ENCODE measurements at regions not wholly inside any gene's neighbourhood (a gene's known extent, or its start where the extent isn't known, plus 50 kb on each side); places are given as distances from the start of the nearest gene placed in this dataset.

DNA sequence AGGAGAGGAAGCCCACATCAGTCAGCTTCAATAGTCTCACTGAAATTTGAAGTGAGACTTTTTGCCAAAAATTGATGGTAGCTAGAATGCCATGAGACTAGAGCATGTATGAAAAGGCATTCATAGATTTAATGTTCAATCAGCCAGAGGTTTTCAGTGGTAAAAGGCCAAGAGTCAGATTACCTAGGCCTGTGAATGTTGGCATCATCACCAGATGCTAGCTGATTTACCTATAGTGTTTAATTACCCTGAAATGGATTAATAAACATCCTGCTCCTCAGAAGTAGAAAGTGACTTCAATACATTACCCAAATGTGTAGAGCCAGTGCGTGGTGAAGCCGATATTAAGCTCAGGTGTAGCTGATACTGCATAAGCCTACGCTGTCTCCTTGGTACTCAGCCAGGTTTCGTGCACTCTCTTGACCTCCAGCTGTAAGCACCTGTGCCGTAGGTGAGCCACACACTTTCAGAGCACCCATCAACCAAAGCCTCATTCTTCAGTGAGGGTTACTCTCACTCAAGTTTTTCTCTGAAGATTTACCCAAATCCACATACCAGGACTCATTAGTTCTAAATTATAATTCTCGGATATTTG is 1140.3 kb upstream of the SLC10A2 start:
- TF ChIP-seq TAF1 (IDR thresholded peaks at IDR 0.05; ENCODE audit: low read depth, low read length) (no peak), POLR2A (IDR thresholded peaks at IDR 0.05; ENCODE audit: low read depth, low read length) (no peak)

Data from GM12891 (cell line).